PC-3 (cell line): ENCODE measurements at regions not wholly inside any gene's neighbourhood (a gene's known extent, or its start where the extent isn't known, plus 50 kb on each side); places are given as distances from the start of the nearest gene placed in this dataset.

Experiments
- EZH2 ChIP-seq: fragments of 300-600 bp; sonication (generic); IDR thresholded peaks from one replicate; pipeline ENCODE4 v1.6.1; 2017; ENCODE audit warnings: antibody characterized with exemption, mild to moderate bottlenecking, low read length; ENCODE audit not compliant: unreplicated experiment
- TF ChIP-seq, protein P1 (sequence below): fragments of 300-600 bp; sonication (generic); conservative IDR thresholded peaks from 2 replicates; pipeline ENCODE4 v1.5.1; 2017; ENCODE audit warnings: antibody characterized with exemption, low read depth, mild to moderate bottlenecking, low read length

DNA sequence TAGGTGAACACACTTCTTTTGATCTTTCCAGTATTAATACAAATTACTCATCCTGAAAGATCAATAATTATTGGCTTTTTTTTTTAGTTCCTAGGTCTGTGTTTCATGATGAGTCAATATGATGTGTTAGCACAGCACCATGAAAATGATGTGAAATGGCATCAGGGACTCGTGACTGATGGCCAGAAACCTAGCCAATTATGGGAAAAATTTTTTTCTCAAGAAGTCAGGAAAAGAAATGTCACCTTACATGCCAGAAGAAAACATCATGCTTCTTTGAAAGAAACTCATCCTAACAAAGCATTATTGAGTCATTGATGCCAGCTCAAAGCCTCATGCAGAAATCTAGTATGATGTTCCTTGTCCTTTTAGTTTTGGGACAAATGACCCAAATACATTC is 468.3 kb upstream of the CBLB start:
- TF ChIP-seq, protein P1, sequence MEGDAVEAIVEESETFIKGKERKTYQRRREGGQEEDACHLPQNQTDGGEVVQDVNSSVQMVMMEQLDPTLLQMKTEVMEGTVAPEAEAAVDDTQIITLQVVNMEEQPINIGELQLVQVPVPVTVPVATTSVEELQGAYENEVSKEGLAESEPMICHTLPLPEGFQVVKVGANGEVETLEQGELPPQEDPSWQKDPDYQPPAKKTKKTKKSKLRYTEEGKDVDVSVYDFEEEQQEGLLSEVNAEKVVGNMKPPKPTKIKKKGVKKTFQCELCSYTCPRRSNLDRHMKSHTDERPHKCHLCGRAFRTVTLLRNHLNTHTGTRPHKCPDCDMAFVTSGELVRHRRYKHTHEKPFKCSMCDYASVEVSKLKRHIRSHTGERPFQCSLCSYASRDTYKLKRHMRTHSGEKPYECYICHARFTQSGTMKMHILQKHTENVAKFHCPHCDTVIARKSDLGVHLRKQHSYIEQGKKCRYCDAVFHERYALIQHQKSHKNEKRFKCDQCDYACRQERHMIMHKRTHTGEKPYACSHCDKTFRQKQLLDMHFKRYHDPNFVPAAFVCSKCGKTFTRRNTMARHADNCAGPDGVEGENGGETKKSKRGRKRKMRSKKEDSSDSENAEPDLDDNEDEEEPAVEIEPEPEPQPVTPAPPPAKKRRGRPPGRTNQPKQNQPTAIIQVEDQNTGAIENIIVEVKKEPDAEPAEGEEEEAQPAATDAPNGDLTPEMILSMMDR, result no peak
- no peak for TF ChIP-seq EZH2
